Tibial nerve (tissue), 4 donors: ENCODE measurements at regions not wholly inside any gene's neighbourhood (a gene's known extent, or its start where the extent isn't known, plus 50 kb on each side); places are given as distances from the start of the nearest gene placed in this dataset.

Source experiments
- CTCF ChIP-seq, 5 experiments: fragments of 200-600 bp in 3 of 5; fragments of 450-650 bp in 2 of 5; sonication (generic) in 3 of 5; IDR thresholded peaks; one replicate each; pipeline ENCODE4 v1.5.1; 2016 to 2019; ENCODE audit warnings: antibody characterized with exemption in 5 of 5, mild to moderate bottlenecking in 3 of 5, moderate library complexity in 2 of 5
- EP300 ChIP-seq, 2 donors: sonication (generic); formaldehyde crosslinking; IDR thresholded peaks; one replicate each; pipeline ENCODE4 v1.6.1; 2017; ENCODE audit warnings: antibody characterized with exemption in 2 of 2, mild to moderate bottlenecking in 1 of 2

GRCh38 chr10:3872712-3873329 is 87.8 kb upstream of the KLF6 start:
- TF ChIP-seq CTCF (IDR thresholded peaks at IDR 0.05) (no peak), EP300 (IDR thresholded peaks at IDR 0.05) (no peak)
